Lower leg skin (tissue), 4 donors: ENCODE measurements at regions not wholly inside any gene's neighbourhood (a gene's known extent, or its start where the extent isn't known, plus 50 kb on each side); places are given as distances from the start of the nearest gene placed in this dataset.

Source experiments
- DNase-seq, 2 donors: peaks; one replicate each; pipeline ENCODE4 v3.0.0-alpha.2; 2019; ENCODE audit warnings: low spot score in 2 of 2
- H3K4me3 ChIP-seq: fragments of 200-600 bp; sonication (generic); 2 replicates; pipeline ENCODE4 v1.5.1; 2017; ENCODE audit warnings: mild to moderate bottlenecking, low read depth; ENCODE audit not compliant: poor library complexity, severe bottlenecking
- CTCF ChIP-seq, 3 donors: fragments of 450-650 bp; IDR thresholded peaks; one replicate each; pipeline ENCODE4 v1.5.1; 2016; ENCODE audit warnings: antibody characterized with exemption in 3 of 3, mild to moderate bottlenecking in 3 of 3, moderate library complexity in 2 of 3
- POLR2A ChIP-seq, 2 donors: fragments of 450-650 bp; IDR thresholded peaks; one replicate each; pipeline ENCODE4 v1.6.1; 2016 to 2017; ENCODE audit warnings: antibody characterized with exemption in 2 of 2, mild to moderate bottlenecking in 1 of 2, moderate library complexity in 1 of 2
- WGBS, 2 donors: methylation state at CpG; one replicate each; pipeline ENCODE4 v1.1.5; 2018; 5-methylcytosine and 5-hydroxymethylcytosine counted together
- intact Hi-C: fragments of 100-400 bp; cut with DNase I; formaldehyde crosslinking; loops from one replicate; pipeline ENCODE4 v1.15.0; 2023; ENCODE audit warnings: low total_unique reads

GRCh38 chr7:119935418-119936025, 337.5 kb upstream of the KCND2 start:
- DNase-seq, result no peak
- WGBS, 2 donors, result 16 to 17% methylated on average over 4 of the region's 4 CpGs
- intact Hi-C loops, result no loop called here
- TF ChIP-seq POLR2A (IDR thresholded peaks at IDR 0.05) (no peak), CTCF (IDR thresholded peaks at IDR 0.05) (no peak)
- no peak overlapping the region for H3K4me3 ChIP-seq

GRCh38 chr7:119936836-119937235, 336.1 kb upstream of the KCND2 start:
- TF ChIP-seq CTCF (IDR thresholded peaks at IDR 0.05) (no peak), POLR2A (IDR thresholded peaks at IDR 0.05) (no peak)
- no peak overlapping the region for H3K4me3 ChIP-seq
- WGBS, 2 donors, result 48% methylated on average over 2 of the region's 2 CpGs
- no peak for DNase-seq
- intact Hi-C loops, result no loop called here

- intact Hi-C loops, result no loop called here
- H3K4me3 ChIP-seq, result no peak overlapping the region
- WGBS, 2 donors, result 77% methylated on average over 3 of the region's 3 CpGs
- TF ChIP-seq POLR2A (IDR thresholded peaks at IDR 0.05) (no peak), CTCF (IDR thresholded peaks at IDR 0.05) (no peak)
- no peak for DNase-seq
Observed at GRCh38 chr7:119937745-119938144, 335.2 kb upstream of the KCND2 start.

- intact Hi-C loops, result no loop called here
- TF ChIP-seq POLR2A (IDR thresholded peaks at IDR 0.05), result no peak
- no peak for TF ChIP-seq CTCF (IDR thresholded peaks at IDR 0.05)
- no peak for DNase-seq
Observed at GRCh38 chr7:119943942-119944600, 328.9 kb upstream of the KCND2 start.

GRCh38 chr7:119944601-119944972, 328.4 kb upstream of the KCND2 start:
- intact Hi-C loops, result no loop called here
- no peak for DNase-seq
- TF ChIP-seq CTCF (IDR thresholded peaks at IDR 0.05), result no peak
- no peak for TF ChIP-seq POLR2A (IDR thresholded peaks at IDR 0.05)
- WGBS, 2 donors, result 58 to 63% methylated on average over 1 of the region's 1 CpG
- no peak overlapping the region for H3K4me3 ChIP-seq

More at GRCh38 chr7:119943942-119944600, 328.9 kb upstream of the KCND2 start:
- H3K4me3 ChIP-seq, result no peak overlapping the region
- 72 to 73% methylated on average over 5 of the region's 5 CpGs for WGBS, 2 donors

GRCh38 chr7:119945822-119946221, 327.2 kb upstream of the KCND2 start:
- intact Hi-C loops, result no loop called here
- 96% methylated on average over 1 of the region's 1 CpG for WGBS, 2 donors
- TF ChIP-seq CTCF (IDR thresholded peaks at IDR 0.05) (no peak), POLR2A (IDR thresholded peaks at IDR 0.05) (no peak)
- H3K4me3 ChIP-seq, result no peak overlapping the region
- no peak for DNase-seq
